DOHH2 (cell line): ENCODE measurements at regions not wholly inside any gene's neighbourhood (a gene's known extent, or its start where the extent isn't known, plus 50 kb on each side); places are given as distances from the start of the nearest gene placed in this dataset.

Source experiments
- EZH2phosphoT487 ChIP-seq: fragments of 200-600 bp; sonication (generic); IDR thresholded peaks from 2 replicates; pipeline ENCODE4 v1.6.1; 2017; ENCODE audit warnings: borderline replicate concordance, mild to moderate bottlenecking, antibody characterized with exemption, low read length, moderate library complexity, mixed read lengths
- TF ChIP-seq, protein P1 (sequence below): fragments of 200-600 bp; sonication (generic); IDR thresholded peaks from one replicate; pipeline ENCODE4 v1.5.1; 2014; ENCODE audit warnings: antibody characterized with exemption, mild to moderate bottlenecking, low read depth, low read length; ENCODE audit not compliant: poor library complexity, severe bottlenecking

DNA sequence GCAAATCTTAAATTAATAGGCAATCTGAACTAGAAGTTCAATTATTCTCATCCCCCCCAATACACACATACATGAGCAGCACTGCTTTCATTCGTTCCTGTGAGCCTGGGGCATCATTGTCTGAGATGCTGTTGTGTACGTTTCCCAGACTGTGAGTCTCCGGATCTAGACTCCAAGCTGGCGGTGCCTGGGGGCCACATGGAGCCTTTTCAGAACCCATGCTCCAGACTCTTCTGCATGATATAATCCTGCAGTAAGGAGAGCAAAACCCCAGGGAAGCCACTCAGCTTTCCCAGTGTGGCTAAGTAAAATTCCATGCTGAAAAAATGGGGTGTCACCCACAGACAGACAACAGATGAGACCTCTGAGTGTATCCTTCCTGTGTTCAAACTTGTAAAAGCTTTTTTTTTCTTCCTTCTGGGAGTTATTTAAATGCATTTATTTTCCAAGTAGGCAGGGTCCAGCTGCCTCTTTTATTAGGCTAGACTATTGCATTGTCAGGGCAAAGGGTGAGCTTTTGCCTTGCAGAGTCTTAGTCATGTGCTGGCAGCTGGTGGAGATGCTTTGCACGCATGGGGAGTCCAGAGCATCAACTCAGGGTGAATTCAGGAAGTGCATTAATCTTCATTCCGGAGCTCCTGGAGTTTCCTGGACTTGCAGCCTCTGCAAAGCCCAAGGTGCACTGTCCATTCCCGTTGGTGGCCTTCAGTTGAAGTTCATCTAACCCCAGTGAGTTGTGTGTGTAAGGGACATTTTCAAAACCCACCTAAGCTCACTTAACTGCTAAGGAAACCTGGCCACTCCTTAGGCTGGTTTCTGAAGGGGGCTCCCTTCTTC lies 185.7 kb upstream of the ADO start:
- TF ChIP-seq, protein P1, sequence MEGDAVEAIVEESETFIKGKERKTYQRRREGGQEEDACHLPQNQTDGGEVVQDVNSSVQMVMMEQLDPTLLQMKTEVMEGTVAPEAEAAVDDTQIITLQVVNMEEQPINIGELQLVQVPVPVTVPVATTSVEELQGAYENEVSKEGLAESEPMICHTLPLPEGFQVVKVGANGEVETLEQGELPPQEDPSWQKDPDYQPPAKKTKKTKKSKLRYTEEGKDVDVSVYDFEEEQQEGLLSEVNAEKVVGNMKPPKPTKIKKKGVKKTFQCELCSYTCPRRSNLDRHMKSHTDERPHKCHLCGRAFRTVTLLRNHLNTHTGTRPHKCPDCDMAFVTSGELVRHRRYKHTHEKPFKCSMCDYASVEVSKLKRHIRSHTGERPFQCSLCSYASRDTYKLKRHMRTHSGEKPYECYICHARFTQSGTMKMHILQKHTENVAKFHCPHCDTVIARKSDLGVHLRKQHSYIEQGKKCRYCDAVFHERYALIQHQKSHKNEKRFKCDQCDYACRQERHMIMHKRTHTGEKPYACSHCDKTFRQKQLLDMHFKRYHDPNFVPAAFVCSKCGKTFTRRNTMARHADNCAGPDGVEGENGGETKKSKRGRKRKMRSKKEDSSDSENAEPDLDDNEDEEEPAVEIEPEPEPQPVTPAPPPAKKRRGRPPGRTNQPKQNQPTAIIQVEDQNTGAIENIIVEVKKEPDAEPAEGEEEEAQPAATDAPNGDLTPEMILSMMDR = no peak
- TF ChIP-seq EZH2phosphoT487 = no peak
